GM12873 (cell line): ENCODE measurements at regions not wholly inside any gene's neighbourhood (a gene's known extent, or its start where the extent isn't known, plus 50 kb on each side); places are given as distances from the start of the nearest gene placed in this dataset.

Source experiments
- TF ChIP-seq, protein P1 (sequence below): IDR thresholded peaks from 2 replicates; pipeline ENCODE4 v1.5.1; 2012; ENCODE audit warnings: low read depth, mild to moderate bottlenecking, moderate library complexity, low read length, control low read depth; ENCODE audit not compliant: insufficient read depth; ENCODE audit errors: missing control alignments

DNA sequence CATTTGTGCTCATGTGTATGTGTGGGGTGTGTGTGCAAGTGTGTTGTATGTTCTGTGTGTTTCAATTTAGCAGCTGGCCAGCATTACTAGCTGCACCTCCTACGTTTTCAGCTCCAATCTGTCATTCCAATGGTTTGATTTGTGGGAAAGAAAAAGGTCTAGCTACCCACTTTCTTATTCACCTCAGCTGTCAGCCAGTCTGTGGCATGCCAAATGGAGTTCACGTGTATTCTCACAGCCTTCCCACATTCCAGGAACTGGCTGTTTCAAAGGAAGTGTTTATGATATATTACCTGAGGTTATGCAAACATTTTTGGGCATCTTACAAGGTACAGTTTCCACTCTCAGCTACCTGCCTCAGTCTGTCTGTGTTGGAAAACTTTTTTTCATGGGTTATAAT lies 220.2 kb upstream of the CPNE8 start:
- TF ChIP-seq, protein P1, sequence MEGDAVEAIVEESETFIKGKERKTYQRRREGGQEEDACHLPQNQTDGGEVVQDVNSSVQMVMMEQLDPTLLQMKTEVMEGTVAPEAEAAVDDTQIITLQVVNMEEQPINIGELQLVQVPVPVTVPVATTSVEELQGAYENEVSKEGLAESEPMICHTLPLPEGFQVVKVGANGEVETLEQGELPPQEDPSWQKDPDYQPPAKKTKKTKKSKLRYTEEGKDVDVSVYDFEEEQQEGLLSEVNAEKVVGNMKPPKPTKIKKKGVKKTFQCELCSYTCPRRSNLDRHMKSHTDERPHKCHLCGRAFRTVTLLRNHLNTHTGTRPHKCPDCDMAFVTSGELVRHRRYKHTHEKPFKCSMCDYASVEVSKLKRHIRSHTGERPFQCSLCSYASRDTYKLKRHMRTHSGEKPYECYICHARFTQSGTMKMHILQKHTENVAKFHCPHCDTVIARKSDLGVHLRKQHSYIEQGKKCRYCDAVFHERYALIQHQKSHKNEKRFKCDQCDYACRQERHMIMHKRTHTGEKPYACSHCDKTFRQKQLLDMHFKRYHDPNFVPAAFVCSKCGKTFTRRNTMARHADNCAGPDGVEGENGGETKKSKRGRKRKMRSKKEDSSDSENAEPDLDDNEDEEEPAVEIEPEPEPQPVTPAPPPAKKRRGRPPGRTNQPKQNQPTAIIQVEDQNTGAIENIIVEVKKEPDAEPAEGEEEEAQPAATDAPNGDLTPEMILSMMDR, result no peak

DNA sequence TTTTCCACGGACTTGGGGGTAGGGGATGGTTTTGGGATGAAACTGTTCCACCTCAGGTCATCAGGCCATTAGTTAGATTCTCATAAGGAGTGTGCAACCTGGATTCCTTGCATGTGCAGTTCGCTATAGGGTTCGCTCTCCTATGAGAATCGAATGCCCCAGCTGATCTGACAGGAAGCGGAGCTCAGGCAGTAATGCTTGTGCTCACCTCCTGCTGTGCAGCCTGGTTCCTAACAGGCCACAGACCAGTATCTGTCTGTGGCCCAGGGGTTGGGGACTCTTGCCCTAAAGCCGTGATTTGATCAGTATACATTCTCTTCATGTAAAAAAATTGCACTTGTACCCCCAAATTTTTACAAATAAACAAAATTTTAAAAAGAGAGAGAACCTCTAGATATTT lies 219.4 kb upstream of the CPNE8 start:
- TF ChIP-seq, protein P1, result no peak

DNA sequence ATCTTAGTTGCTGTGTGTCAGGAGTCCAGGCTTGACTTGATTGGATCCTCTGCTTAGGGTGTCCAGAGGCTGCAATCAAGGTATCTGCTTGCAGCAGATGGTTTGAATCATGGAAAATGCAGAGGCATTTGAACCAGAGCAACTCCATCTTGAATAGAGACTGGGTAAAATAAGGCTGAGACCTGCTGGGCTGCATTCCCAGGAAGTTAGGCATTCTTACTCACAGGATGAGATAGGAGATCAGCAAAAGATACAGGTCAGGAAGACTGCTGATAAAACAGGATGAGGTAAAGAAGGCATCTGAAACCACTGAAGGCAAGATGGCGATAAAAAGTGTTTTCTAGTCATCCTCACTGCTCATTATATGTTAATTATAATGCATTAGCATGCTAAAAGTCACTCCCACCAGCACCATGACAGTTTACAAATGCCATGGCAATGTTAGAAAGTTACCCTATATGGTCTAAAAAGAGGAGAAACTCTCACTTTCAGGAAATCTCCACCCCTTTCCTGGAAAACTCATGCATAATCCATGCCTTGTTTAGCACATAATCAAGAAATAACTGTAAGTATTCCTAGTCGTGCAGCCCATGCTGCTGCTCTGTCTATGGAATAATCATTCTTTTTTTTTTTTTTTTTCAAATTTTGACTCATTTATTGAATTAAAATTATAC lies 218.3 kb upstream of the CPNE8 start:
- TF ChIP-seq, protein P1, result no peak

DNA sequence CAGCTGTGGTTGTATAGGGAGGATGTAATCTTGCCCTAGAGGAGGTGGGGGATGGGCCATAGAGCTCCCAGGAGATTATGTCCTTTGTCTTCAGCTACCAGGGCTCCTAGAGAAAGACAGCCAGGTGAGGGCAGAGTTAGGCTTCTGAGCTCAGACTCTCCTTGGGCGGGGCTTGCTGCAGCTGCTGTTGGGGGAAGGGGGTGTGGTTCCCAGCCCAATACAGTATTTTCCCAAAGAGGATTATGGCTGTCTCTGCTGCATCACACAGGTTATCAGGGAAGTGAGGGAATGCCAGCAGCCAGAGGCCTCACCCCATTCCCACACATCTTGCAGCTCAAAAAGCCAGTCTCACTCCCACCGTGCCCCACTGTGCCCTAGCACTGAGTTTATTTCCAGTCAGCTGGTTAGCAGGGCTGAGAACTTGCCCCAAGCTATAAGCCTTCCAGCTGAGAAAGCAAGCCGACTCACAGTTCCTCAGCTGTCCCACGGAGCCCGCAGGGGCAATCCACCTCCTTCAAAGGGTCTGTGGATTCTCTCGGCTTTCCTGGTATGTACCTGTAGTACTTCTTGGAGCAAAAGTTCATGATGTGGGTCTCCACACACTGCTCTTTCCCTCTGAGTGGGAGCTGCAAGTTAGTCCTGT lies 217.3 kb upstream of the CPNE8 start:
- TF ChIP-seq, protein P1, result no peak

DNA sequence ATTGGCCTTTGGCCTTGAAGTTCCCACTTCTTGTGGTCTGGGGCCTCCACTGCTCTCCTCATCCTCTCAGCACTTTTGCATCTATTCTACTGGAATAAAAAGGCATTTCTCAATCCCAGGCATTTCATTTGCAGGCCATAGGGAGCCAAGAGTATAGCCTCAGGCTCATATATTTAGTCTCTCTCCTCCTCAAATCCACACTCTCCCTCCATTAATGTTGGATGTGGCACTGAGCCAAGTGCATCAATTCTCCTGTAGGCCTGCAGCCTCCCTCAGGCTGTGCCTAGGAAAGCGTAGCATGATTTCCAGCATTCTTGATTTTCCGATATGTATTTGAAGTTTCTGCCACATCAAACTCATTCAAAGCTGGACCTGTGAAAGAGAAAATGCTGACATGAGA lies 211.5 kb upstream of the CPNE8 start:
- TF ChIP-seq, protein P1, result no peak

DNA sequence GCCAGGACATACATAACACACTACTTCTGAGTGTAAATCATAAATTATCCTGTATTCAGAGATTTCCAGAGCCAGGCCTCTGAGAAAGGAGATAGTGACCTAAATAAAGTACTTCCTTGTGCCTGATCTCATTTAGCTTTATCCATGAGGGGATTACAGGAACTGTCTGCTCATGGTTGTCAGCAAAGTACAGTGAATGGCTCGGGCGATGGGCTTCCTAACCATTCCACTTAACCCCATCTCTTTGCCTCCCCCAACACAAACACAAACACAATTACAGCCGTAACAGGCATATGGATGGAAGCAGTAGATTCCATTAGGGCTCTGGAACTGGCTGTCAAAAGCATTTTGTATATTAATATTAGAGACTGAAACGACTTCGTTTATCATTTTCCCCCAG lies 206.7 kb upstream of the CPNE8 start:
- TF ChIP-seq, protein P1, result no peak

DNA sequence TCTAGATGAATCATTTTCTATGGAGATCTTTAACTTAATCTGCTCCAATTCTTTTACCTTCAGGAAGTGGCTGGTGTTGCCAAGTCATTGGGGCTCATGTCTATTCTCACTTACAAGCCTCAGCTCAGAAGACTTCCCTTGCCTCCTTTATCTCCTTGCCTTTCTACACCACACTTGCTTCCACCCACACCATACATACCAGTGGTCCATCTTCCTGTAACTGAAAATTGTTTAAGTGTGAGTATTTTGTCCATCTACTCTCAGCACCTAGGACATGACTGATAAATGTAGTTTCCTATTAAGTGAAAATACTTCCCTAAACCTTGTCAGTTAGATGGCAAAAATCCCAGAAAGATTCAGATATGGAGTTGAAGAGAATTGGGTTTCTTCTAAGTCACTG lies 199.7 kb upstream of the CPNE8 start:
- TF ChIP-seq, protein P1, result no peak
